ENCODE measurements at regions not wholly inside any gene's neighbourhood (a gene's known extent, or its start where the extent isn't known, plus 50 kb on each side); places are given as distances from the start of the nearest gene placed in this dataset.

GRCh38 chr13:44843403-44843802 is 145.9 kb downstream of the NUFIP1 start:
- Histone ChIP-seq H3K4me1 (ENCODE audit: control insufficient read depth, extremely low read depth, insufficient read depth, low read length) (peaks cover 38% of the 10 kb centered on the region), H3K4me2 (ENCODE audit: insufficient read depth, low read length) (no peak overlapping the region), H3K79me2 (ENCODE audit: control insufficient read depth, insufficient read depth, low read length) (no peaks in the 10 kb centered on the region), H3K9me3 (replicated peaks; ENCODE audit: control insufficient read depth, insufficient read depth, low read length) (no peaks in the 10 kb centered on the region), H3K36me3 (ENCODE audit: control insufficient read depth in 2 of 2, extremely low read depth in 1 of 2, insufficient read depth in 2 of 2, low read length in 2 of 2) (no peaks in the 10 kb centered on the region), H3K9me1 (replicated peaks; ENCODE audit: control insufficient read depth, extremely low read depth, insufficient read depth, low read length) (no peaks in the 10 kb centered on the region), H3K27ac (ENCODE audit: insufficient read depth, low read depth, low read length) (no peak overlapping the region), H2AFZ (ENCODE audit: low read depth, low read length) (peak overlapping the region; percentile 53), H3K9ac (replicated peaks; ENCODE audit: extremely low read depth, insufficient read depth, low read length) (no peak overlapping the region), H3K27me3 (ENCODE audit: control insufficient read depth in 2 of 2, insufficient read depth in 2 of 2, low read length in 2 of 2) (no peaks in the 10 kb centered on the region), H4K20me1 (replicated peaks; ENCODE audit: control insufficient read depth, extremely low read depth, insufficient read depth, low read length) (no peaks in the 10 kb centered on the region), H3K4me3 (replicated peaks in 1 of 3; ENCODE audit: insufficient read depth in 1 of 3, low read depth in 1 of 3, low read length in 3 of 3) (no peak overlapping the region)
- DNase-seq (ENCODE audit: low read depth, low spot score) (no peak), FAIRE-seq (no peak)
- POLR2A ChIA-PET: no interaction called here
- CTCF ChIA-PET: interaction anchor here (0.7 kb wide), 1 partner anchor 28 kb away, joined by 3 read pairs; no protein-coding TSS in a partner anchor
- dilution Hi-C loops (cut with MboI; ENCODE audit: extremely low pct_ligation_motif_present, low sequenced_read_pairs): no loop called here
- TF ChIP-seq CTCF (IDR thresholded peaks at IDR 0.05; ENCODE audit: extremely low read depth in 1 of 2, insufficient read depth in 1 of 2, low read depth in 1 of 2, low read length in 2 of 2) (no peak), GATA2 (IDR thresholded peaks at IDR 0.05; ENCODE audit: insufficient read depth, insufficient read length, low read depth, low read length) (peak; percentile 38), FOS (IDR thresholded peaks at IDR 0.05; ENCODE audit: borderline replicate concordance, insufficient read depth, low read length) (peak; percentile 20)
- intact Hi-C loops (cut with micrococcal nuclease): loop anchor here (2.0 to 5.0 kb wide), 4 partner anchors 39 to 267 kb away; partner anchors contain the start of gene TSC22D1
- no TSS peak for BruUV-seq (replicated peaks)

- Histone ChIP-seq H4K20me1 (replicated peaks; ENCODE audit: control insufficient read depth, extremely low read depth, insufficient read depth, low read length) (no peaks in the 10 kb centered on the region), H3K9me1 (replicated peaks; ENCODE audit: control insufficient read depth, extremely low read depth, insufficient read depth, low read length) (no peaks in the 10 kb centered on the region), H3K27ac (ENCODE audit: insufficient read depth, low read depth, low read length) (peak overlapping the region; percentile 50), H3K36me3 (ENCODE audit: control insufficient read depth in 2 of 2, extremely low read depth in 1 of 2, insufficient read depth in 2 of 2, low read length in 2 of 2) (no peaks in the 10 kb centered on the region), H3K27me3 (ENCODE audit: control insufficient read depth in 2 of 2, insufficient read depth in 2 of 2, low read length in 2 of 2) (no peaks in the 10 kb centered on the region), H3K9me3 (replicated peaks; ENCODE audit: control insufficient read depth, insufficient read depth, low read length) (no peaks in the 10 kb centered on the region), H3K4me1 (ENCODE audit: control insufficient read depth, extremely low read depth, insufficient read depth, low read length) (peaks cover 49% of the 10 kb centered on the region), H3K79me2 (ENCODE audit: control insufficient read depth, insufficient read depth, low read length) (no peaks in the 10 kb centered on the region), H3K9ac (replicated peaks; ENCODE audit: extremely low read depth, insufficient read depth, low read length) (no peak overlapping the region), H3K4me2 (ENCODE audit: insufficient read depth, low read length) (peak overlapping the region; percentile 32), H2AFZ (ENCODE audit: low read depth, low read length) (no peak overlapping the region), H3K4me3 (replicated peaks in 1 of 3; ENCODE audit: insufficient read depth in 1 of 3, low read depth in 1 of 3, low read length in 3 of 3) (no peak overlapping the region)
- dilution Hi-C loops (cut with MboI; ENCODE audit: extremely low pct_ligation_motif_present, low sequenced_read_pairs) (no loop called here), intact Hi-C loops (cut with micrococcal nuclease) (loop anchor here (2.0 to 5.0 kb wide), 4 partner anchors 40 to 265 kb away; partner anchors contain the start of gene TSC22D1)
- no TSS peak for BruUV-seq (replicated peaks)
- FAIRE-seq (peak; percentile 28), DNase-seq (ENCODE audit: low read depth, low spot score) (peak; percentile 75)
- CTCF ChIA-PET: no interaction called here
- TF ChIP-seq GATA2 (IDR thresholded peaks at IDR 0.05; ENCODE audit: insufficient read depth, insufficient read length, low read depth, low read length) (peak; percentile 87), MAX (IDR thresholded peaks at IDR 0.05; ENCODE audit: insufficient read depth, insufficient read length) (no peak), FOS (IDR thresholded peaks at IDR 0.05; ENCODE audit: borderline replicate concordance, insufficient read depth, low read length) (peak; percentile 85), JUN (IDR thresholded peaks at IDR 0.05; ENCODE audit: borderline replicate concordance, insufficient read depth, insufficient read length, low read depth) (peak; percentile 90), POLR2AphosphoS5 (IDR thresholded peaks at IDR 0.05; ENCODE audit: insufficient read depth, low read depth, low read length) (no peak)
- POLR2A ChIA-PET: interaction anchor here (0.6 kb wide), 1 partner anchor 330 kb away, joined by 3 read pairs; no protein-coding TSS in a partner anchor
Observed at GRCh38 chr13:44842158-44842557, 147.1 kb downstream of the NUFIP1 start.
